Epithelial cell of proximal tubule (primary cell): ENCODE measurements at regions not wholly inside any gene's neighbourhood (a gene's known extent, or its start where the extent isn't known, plus 50 kb on each side); places are given as distances from the start of the nearest gene placed in this dataset.

Experiments
- DNase-seq: peaks from one replicate; pipeline ENCODE4 v3.0.0-alpha.2; 2011; ENCODE audit warnings: low read depth
- H3K4me3 ChIP-seq: 2 replicates; pipeline ENCODE4 v1.5.1; 2011; ENCODE audit warnings: low read depth, mild to moderate bottlenecking, low read length
- TF ChIP-seq, protein P1 (sequence below): conservative IDR thresholded peaks from 2 replicates; pipeline ENCODE4 v1.5.1; 2012; ENCODE audit warnings: low read depth, mild to moderate bottlenecking, low read length

DNA sequence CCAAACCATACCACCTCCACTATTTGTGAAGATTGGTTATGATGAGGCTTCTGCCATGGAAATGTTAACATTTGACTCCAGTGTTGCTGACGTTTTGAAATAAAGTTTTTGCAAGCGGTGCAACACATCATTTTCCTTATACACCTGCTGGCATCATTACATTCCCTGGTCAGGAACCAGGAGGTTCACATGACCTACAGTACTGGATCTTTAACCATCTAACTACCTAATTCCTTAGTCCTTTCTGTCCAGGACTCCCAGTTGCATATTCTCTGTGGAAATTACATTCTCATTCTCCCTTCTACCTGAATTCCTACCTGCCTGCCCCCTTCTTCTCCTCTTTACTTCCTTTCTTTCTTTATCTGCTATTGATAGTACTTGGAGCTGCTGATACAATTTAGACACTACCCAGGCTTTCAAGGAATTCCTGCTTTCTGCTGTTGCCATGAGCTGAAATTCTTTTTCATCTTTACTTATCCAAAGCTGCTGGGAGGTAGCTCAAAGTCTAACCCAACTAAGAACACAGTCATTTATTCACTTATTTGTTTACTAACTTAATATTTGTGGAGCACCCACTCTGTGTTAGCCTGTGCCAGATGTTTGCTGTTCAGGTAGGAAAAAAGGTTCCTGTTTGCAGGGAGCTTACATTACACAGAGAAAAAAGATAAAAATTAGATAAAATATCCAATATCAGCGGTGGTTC is 144.2 kb downstream of the EDEM1 start:
- DNase-seq = no peak
- TF ChIP-seq, protein P1, sequence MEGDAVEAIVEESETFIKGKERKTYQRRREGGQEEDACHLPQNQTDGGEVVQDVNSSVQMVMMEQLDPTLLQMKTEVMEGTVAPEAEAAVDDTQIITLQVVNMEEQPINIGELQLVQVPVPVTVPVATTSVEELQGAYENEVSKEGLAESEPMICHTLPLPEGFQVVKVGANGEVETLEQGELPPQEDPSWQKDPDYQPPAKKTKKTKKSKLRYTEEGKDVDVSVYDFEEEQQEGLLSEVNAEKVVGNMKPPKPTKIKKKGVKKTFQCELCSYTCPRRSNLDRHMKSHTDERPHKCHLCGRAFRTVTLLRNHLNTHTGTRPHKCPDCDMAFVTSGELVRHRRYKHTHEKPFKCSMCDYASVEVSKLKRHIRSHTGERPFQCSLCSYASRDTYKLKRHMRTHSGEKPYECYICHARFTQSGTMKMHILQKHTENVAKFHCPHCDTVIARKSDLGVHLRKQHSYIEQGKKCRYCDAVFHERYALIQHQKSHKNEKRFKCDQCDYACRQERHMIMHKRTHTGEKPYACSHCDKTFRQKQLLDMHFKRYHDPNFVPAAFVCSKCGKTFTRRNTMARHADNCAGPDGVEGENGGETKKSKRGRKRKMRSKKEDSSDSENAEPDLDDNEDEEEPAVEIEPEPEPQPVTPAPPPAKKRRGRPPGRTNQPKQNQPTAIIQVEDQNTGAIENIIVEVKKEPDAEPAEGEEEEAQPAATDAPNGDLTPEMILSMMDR = no peak
- H3K4me3 ChIP-seq = no peak overlapping the region

DNA sequence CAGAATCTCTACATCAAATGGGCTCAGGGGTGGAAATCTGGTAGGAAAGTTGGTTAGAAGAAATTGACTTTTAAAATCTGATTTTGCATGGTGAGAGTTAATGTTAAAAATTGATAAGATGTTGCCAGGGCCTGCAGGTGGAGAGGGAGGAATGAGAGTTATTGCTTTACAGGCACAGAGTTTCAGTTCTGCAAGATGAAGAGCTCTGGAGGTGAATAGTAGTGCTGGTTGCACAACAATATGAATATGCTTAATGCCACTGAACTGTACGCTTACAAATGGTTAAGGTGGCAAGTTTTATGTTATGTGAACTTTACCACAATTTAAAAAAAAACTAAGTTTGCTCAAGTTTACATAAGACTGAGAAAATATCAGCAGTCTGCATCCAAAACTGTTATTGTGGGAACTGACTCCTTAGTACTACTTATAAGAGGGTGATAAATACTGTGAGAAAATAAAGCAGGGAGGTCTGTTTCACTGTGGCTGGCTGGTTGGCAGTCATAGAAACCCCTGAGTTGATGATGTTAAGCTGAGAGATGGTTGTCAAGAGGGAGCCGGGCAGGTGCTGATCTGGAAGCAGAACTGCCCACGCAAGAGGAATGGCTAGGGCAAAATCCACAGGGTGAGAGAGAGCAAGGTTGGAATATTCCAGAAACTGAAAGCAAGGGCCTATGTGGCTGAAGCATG is 144.9 kb downstream of the EDEM1 start:
- no peak for DNase-seq
- H3K4me3 ChIP-seq = no peak overlapping the region
- TF ChIP-seq, protein P1 = no peak

DNA sequence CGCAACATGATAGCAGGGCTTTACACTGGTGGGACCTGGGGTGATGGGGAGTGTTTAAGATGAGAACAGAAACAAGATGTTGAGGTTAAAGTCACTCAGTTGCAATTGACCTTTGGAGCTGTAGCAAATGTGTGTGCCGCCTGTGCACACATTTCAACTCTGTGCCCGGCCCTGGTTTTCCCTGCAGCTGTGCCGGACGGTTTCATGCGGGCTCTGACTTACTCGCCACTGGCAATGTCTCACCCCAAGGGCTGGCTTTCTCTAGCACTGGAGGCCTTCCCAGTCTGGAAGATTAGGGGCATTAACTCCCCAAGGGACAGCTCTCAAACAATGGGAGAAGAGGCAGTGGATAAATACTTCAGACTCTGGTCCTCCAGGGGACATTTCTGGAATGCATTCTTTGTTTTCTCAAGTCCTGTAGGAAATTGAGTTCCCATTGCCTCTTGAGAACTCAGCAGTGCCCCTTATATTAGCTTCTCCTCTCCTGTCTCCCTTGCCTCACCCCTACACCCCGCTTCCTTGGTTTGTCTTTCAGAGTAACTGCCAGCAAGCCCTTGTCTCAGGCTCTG is 152.5 kb downstream of the EDEM1 start:
- TF ChIP-seq, protein P1 = no peak
- no peak overlapping the region for H3K4me3 ChIP-seq
- DNase-seq = no peak

DNA sequence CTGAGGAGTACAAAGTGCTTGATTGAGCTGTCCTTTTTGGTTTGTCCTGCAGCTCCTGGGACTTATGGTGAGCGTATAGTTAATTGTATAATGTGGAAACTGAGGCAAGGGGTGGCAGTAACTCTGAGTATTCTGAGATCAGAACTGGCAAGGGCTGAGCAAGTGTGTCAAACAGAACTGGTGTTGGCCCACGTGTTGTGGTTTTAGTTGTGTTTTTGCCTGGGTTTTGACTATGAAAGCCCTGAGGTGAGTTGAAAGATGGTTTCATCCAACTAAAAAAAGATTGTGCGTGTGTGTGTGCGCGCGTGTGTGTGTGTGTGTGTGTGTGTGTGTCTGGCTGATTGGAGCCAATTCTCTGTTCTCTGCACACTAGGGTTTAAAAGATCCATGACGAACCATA is 154.1 kb downstream of the EDEM1 start:
- DNase-seq = no peak
- TF ChIP-seq, protein P1 = no peak
- no peak overlapping the region for H3K4me3 ChIP-seq

DNA sequence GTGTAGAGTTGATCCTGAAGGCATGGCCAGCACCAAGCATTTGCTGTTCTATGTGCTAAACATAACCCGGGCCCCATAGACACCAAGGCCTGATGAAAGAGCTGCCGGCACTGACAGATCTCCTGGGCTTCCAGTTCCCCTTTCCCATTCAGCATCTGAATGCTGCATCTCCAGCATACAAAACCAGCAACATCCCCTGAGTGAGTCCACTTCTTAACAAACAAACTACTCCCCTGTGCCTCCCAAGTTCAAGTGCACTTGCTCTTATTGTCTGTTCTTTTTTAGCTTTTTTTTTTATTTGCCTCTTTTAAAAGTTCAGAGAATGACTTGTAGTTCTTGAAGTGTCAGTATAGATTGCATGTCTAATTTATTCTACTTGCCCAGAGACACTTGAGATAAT is 156.0 kb downstream of the EDEM1 start:
- no peak overlapping the region for H3K4me3 ChIP-seq
- DNase-seq = no peak
- TF ChIP-seq, protein P1 = no peak

DNA sequence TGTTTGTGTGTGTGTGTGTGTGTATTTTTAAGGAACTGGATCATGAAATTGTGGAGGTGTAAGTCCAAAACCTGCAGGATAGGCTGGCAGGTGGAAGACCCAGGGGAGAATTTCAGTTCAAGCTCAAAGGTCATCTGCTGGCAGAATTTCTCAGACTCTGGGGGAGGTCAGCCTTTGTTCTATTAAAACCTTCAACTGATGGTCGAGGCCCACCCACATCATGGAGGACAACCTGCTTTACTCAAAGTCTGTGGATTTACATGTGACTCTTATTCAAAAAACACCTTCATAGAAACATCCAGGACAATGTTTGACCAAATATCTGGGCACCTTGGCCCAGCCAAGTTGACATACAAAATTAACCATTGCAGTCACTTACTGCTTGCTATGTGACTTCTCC is 157.2 kb downstream of the EDEM1 start:
- TF ChIP-seq, protein P1 = no peak
- no peak overlapping the region for H3K4me3 ChIP-seq
- DNase-seq = no peak

DNA sequence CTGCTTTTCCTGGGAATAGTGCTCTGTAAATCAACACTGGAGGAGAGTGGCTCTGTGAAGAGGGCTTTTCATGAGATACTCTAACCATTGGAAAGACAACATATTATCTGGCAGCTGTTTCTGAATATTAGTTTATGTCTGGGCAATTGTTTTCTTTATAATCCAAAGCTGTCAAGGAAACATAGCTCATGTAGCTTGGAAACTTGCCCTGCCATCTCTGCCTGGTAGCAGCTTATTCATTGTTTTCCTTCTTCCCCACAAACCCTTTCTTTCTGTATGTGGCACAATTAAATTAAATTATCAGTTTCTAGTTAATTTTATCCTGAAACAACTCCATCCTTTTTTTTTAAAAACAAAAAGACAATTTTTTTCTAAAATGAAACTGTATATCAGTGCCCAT is 160.0 kb downstream of the EDEM1 start:
- TF ChIP-seq, protein P1 = no peak
- DNase-seq = no peak
- H3K4me3 ChIP-seq = no peak overlapping the region
